Panc1 (cell line): ENCODE measurements at regions not wholly inside any gene's neighbourhood (a gene's known extent, or its start where the extent isn't known, plus 50 kb on each side); places are given as distances from the start of the nearest gene placed in this dataset.

Source experiments
- CTCF ChIP-seq: fragments of 450-650 bp; IDR thresholded peaks from 2 replicates; pipeline ENCODE4 v1.5.1; 2017; ENCODE audit warnings: mild to moderate bottlenecking
- POLR2AphosphoS5 ChIP-seq: IDR thresholded peaks from 2 replicates; pipeline ENCODE4 v1.6.1; 2012; ENCODE audit warnings: mild to moderate bottlenecking, low read depth, low read length, moderate library complexity
- REST ChIP-seq, 2 experiments: IDR thresholded peaks; 2 replicates each; pipeline ENCODE4 v1.6.1; 2011 to 2012; ENCODE audit warnings: low read depth in 2 of 2, control low read depth in 1 of 2, low read length in 1 of 2, mild to moderate bottlenecking in 1 of 2, moderate library complexity in 1 of 2; ENCODE audit not compliant: insufficient read depth in 1 of 2

GRCh38 chr7:12772768-12773167, 85.3 kb downstream of the ARL4A start:
- TF ChIP-seq CTCF (no peak), POLR2AphosphoS5 (no peak), REST (IDR thresholded peaks at IDR 0.05; ENCODE audit: insufficient read depth in 1 of 2, low read depth in 2 of 2, low read length in 1 of 2) (no peak)
